ENCODE measurements at regions not wholly inside any gene's neighbourhood (a gene's known extent, or its start where the extent isn't known, plus 50 kb on each side); places are given as distances from the start of the nearest gene placed in this dataset.

DNA sequence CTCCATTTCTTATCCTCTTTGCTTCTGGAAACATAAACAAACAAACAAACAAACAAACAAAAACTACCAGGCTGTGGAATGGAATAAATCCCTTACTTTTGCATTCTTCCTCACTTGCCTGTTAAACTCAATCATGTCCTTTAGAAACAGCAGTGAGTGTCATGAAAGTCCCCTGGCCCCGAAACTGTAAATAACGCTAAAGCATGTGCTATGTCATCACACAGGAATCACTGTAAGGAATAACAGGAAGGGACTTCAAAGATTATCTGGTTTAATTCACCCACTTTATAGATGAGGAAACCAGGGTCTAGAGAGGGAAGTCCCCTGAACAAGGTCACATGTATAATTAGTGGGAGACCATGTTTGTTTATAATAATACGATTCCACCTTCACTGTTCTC lies 159.4 kb upstream of the MEOX2 start:
- no peak for DNase-seq (ENCODE audit: unreplicated experiment)
- Mint-ChIP-seq H3K27ac (ENCODE audit: low read depth, unreplicated experiment) (no peak overlapping the region), H3K36me3 (ENCODE audit: insufficient read depth, unreplicated experiment) (no peaks in the 10 kb centered on the region), H3K9me3 (ENCODE audit: unreplicated experiment) (no peaks in the 10 kb centered on the region), H3K4me3 (ENCODE audit: unreplicated experiment) (no peak overlapping the region), H3K27me3 (ENCODE audit: insufficient read depth, unreplicated experiment) (peaks cover 32% of the 10 kb centered on the region), H3K4me1 (ENCODE audit: insufficient read depth, unreplicated experiment) (no peaks in the 10 kb centered on the region)
- BruUV-seq (replicated peaks) = no TSS peak
- TF ChIP-seq, protein P1, sequence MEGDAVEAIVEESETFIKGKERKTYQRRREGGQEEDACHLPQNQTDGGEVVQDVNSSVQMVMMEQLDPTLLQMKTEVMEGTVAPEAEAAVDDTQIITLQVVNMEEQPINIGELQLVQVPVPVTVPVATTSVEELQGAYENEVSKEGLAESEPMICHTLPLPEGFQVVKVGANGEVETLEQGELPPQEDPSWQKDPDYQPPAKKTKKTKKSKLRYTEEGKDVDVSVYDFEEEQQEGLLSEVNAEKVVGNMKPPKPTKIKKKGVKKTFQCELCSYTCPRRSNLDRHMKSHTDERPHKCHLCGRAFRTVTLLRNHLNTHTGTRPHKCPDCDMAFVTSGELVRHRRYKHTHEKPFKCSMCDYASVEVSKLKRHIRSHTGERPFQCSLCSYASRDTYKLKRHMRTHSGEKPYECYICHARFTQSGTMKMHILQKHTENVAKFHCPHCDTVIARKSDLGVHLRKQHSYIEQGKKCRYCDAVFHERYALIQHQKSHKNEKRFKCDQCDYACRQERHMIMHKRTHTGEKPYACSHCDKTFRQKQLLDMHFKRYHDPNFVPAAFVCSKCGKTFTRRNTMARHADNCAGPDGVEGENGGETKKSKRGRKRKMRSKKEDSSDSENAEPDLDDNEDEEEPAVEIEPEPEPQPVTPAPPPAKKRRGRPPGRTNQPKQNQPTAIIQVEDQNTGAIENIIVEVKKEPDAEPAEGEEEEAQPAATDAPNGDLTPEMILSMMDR (IDR thresholded peaks at IDR 0.05; ENCODE audit: unreplicated experiment) = no peak
- intact Hi-C loops (cut with micrococcal nuclease) = no loop called here
- POLR2A ChIA-PET = no interaction called here
- CTCF ChIA-PET = no interaction called here

DNA sequence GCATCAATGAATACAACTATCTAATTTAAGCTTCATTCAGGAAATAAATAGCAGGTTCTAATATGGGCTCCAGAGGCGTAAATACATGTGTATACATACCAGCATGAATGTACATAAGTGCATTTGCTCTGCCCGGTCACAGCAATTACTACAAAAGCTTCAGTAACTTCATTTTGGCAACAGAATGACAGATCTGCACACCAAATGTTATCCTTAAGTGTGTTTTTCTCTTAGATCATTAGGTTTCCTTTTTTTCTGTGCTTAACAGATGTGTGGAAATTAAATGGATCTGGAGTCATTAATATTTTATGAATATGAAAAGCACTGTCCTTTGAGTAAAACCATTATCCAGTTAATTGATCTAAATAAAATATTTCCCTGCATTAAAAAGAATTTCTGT lies 159.0 kb upstream of the MEOX2 start:
- Mint-ChIP-seq H3K27ac (ENCODE audit: low read depth, unreplicated experiment) (no peak overlapping the region), H3K4me1 (ENCODE audit: insufficient read depth, unreplicated experiment) (no peaks in the 10 kb centered on the region), H3K27me3 (ENCODE audit: insufficient read depth, unreplicated experiment) (peaks cover 28% of the 10 kb centered on the region), H3K9me3 (ENCODE audit: unreplicated experiment) (no peaks in the 10 kb centered on the region), H3K4me3 (ENCODE audit: unreplicated experiment) (no peak overlapping the region), H3K36me3 (ENCODE audit: insufficient read depth, unreplicated experiment) (no peaks in the 10 kb centered on the region)
- TF ChIP-seq, protein P1 (IDR thresholded peaks at IDR 0.05; ENCODE audit: unreplicated experiment) = no peak
- no TSS peak for BruUV-seq (replicated peaks)
- ChIA-PET POLR2A (no interaction called here), CTCF (no interaction called here)
- intact Hi-C loops (cut with micrococcal nuclease) = no loop called here
- DNase-seq (ENCODE audit: unreplicated experiment) = no peak

DNA sequence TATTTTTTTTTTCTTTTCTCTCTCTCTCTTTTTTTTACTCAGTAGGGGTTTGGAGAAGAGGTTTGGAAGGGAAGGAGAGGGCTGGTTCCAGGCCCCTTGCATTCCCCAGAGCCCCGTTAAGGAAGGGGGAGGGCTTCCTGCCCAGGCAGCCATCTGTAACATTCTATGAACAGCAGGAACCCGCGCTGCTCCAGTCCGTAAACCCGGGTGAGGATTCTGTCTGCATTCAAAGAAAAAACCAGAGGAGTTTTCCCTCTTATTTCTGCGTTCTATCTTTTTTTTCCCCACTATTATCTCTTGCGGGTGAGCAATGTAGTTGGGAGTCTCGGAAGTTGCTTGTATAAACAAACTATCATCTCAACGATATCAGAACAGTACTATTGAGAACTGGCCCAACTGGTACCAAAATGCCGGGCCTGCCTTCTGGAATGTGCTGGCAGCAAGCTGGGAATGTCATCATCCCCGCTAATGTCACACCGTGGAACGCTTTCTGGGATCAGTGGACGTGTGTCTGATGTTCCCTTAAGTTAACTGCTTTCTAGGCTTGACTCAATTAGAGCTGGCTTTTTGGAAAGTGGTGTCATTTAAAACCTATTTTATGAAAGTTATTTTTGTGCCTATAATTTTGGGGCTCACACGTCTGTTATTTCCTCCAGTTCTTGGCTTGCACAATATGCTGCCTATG lies 153.1 kb upstream of the MEOX2 start:
- BruUV-seq (replicated peaks) = no TSS peak
- ChIA-PET POLR2A (no interaction called here), CTCF (no interaction called here)
- no peak for DNase-seq (ENCODE audit: unreplicated experiment)
- Mint-ChIP-seq H3K4me3 (ENCODE audit: unreplicated experiment) (no peak overlapping the region), H3K9me3 (ENCODE audit: unreplicated experiment) (no peaks in the 10 kb centered on the region), H3K27ac (ENCODE audit: low read depth, unreplicated experiment) (no peak overlapping the region), H3K36me3 (ENCODE audit: insufficient read depth, unreplicated experiment) (no peaks in the 10 kb centered on the region), H3K27me3 (ENCODE audit: insufficient read depth, unreplicated experiment) (peaks cover 24% of the 10 kb centered on the region), H3K4me1 (ENCODE audit: insufficient read depth, unreplicated experiment) (no peaks in the 10 kb centered on the region)
- TF ChIP-seq, protein P1 (IDR thresholded peaks at IDR 0.05; ENCODE audit: unreplicated experiment) = no peak
- intact Hi-C loops (cut with micrococcal nuclease) = no loop called here

DNA sequence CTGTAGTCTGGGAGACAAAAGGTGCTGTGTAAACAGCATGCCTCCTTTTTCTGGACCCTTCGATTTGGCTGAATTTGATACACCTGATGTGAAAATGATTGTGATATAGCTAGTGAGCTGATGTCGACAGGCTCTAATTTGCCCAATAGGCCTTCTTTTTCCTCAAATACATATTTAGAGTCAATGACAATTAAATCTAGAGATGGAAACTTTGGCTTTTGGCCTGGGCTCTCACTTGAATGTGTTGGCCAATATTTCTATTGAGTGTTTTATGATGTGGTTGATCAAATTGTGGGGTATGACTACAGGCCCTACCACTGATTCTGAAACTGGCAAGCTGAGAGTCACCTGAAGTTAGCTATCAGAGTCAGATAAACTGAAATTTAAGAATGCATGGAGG lies 151.8 kb upstream of the MEOX2 start:
- TF ChIP-seq, protein P1 (IDR thresholded peaks at IDR 0.05; ENCODE audit: unreplicated experiment) = no peak
- intact Hi-C loops (cut with micrococcal nuclease) = no loop called here
- no peak overlapping the region for H3K4me3 Mint-ChIP-seq (ENCODE audit: unreplicated experiment)
- H3K4me1 Mint-ChIP-seq (ENCODE audit: insufficient read depth, unreplicated experiment) = no peaks in the 10 kb centered on the region
- no peaks in the 10 kb centered on the region for H3K36me3 Mint-ChIP-seq (ENCODE audit: insufficient read depth, unreplicated experiment)
- BruUV-seq (replicated peaks) = no TSS peak
- ChIA-PET CTCF (interaction anchor here (0.6 to 0.7 kb wide), 2 partner anchors 23 to 76 kb away, joined by 3 to 4 read pairs; no protein-coding TSS in a partner anchor), POLR2A (no interaction called here)
- H3K27me3 Mint-ChIP-seq (ENCODE audit: insufficient read depth, unreplicated experiment) = peaks cover 23% of the 10 kb centered on the region
- no peak overlapping the region for H3K27ac Mint-ChIP-seq (ENCODE audit: low read depth, unreplicated experiment)
- no peaks in the 10 kb centered on the region for H3K9me3 Mint-ChIP-seq (ENCODE audit: unreplicated experiment)
- DNase-seq (ENCODE audit: unreplicated experiment) = no peak
